ENCODE measurements at regions not wholly inside any gene's neighbourhood (a gene's known extent, or its start where the extent isn't known, plus 50 kb on each side); places are given as distances from the start of the nearest gene placed in this dataset.
"Not testable (repeated sequence)": the region's sequence is repeated elsewhere in the genome, so short reads cannot be mapped to it uniquely, and the experiment has no call there.

DNA sequence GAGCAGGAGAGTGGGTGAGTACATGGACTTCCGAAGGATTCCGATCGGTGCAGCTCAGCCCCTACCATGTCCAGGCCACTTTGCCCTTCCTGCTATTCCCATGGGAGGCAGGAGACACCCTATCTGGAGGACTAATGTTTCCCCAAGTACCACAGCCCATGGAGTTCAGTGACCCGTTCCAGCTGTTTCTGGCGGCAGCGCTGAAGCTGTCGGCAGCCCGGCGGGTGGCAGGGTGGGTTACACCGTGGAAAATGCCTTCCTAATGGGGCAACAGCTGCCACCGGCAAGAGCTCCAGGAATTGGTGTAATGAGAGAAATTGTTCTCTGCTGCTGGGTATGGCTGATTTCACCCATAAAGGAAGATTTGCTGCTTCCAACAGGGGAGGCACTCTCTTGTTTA lies 98.3 kb downstream of the MYCN start:
- no peak for DNase-seq

DNA sequence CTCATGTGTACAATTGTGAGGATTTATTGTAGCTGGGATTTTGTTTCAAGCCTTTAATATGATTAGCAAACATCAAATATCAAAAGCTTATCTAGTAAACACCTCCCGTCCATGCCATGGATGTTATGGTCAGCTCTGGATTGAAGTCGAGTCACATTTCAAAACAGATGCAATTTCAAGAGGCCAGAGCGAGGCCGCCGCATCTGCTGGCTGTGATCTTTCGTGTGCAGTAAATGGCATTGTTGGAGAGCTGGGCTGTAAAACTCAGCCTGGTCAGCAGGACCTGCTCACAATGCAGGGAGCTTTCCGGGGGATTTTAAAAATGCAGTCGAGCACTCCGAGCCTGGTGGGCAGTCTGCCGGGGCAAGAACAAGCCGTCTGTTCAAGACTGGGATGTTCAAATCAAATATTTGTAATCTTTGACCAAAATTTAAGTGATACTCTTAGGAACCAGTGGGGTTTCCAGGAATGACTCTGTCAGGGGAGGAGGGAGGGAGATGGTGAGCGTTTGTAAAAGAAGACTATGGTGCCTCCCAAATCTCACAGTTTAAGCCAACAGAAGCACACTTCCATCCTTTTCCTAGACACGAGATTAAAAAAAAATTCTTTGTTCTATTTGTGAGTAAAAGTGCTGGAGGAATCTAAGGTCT lies 97.6 kb downstream of the MYCN start:
- DNase-seq: no peak

DNA sequence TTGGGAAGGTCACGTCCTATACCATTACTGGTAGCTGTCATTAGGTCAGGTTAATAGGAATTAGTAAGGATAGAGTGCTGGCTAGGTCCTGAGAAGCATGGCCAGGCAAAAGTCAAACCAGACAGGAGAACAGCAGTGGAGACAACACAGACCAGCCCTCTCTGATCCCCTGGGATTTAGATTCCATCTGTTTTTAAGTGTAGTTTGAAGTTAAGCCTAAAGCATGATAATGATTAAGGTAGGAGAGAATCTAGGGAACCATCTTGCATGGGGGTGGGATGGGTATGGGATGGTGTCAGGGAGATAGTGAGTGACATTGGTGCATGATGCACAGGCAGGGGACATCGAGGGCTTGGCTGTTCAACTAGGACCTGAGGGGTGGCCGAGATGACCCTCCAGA lies 96.6 kb downstream of the MYCN start:
- no peak for DNase-seq

DNA sequence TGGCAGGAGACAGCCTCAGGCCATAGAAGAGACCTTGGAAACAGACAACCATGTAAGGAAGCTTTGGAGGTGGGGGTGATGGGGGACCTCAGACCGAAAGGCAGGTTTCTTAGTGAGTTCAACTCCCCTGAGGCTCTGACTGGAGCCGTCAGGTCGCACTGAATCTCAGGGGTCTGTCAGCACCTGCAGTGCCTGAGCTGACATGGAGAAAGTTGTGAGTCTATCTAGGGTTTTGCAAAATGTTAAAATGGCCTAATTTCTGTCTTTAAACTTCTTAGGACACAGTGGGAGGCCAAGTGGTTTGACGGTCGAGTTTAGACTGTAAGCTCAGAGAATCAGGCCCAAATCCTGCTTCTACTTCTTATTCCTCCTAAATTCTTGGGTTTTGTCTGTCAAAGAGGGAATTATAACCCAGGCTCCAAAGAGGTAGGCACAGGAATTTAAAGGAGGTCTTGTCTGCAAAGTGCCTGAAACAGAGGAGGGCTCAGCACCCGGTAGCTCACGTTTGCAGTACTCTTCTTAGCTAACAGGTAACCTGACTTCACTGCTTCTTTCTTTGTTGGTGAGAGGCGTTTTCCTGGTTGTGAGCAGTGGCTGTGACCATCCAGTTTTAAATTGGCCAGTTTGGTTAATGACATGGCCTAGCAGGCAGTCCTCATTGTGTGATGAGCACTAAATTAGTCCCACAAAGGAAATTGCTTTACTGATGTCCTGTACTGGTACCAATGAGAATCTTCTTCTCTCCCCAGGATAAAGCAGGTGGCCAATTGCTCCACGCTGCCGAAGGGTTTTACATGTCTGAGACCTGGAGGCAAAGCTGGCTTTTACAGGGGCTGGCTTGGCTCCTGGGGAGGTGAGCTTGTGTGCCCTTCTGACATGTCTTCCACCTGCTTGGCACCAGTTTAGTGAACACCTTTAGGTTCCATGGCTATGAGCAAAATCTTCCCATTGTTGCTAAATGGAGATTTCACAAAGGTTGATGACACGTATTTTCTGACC lies 95.7 kb downstream of the MYCN start:
- no peak for DNase-seq

DNA sequence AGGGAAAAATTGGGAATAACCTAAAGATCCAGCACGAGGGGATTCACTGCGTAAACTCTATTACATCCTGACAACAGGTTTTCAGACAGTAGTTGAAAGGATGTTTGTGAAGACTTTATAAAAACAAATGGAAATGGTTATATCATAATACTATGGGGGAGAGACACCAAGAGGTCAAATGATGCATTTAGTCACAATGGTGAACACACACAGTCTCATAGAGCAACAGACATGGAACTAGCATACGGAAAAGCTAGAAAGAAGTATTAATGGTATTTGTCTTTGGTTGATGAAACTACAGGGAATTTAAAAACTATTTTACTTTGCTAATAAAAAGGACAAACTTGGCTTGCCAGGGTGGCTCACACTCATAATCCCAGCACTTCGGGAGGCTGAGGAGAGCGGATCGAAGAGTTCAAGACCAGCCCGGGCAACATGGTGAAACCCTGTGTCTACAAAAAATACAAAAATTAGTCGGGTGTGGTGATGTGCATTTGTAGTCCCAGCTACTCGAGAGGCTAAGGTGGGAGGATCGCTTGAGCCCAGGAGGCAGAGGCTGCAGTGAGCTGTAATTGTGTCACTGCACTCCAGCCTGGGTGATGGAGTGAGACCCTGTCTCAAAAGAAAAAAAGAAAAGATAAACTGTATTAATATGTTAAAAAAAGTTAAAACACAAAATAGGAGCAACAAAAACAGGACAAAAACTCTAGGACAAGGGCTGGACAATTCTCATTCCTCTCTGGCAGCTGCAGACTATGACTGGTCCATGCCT lies 94.8 kb downstream of the MYCN start:
- DNase-seq: no peak

DNA sequence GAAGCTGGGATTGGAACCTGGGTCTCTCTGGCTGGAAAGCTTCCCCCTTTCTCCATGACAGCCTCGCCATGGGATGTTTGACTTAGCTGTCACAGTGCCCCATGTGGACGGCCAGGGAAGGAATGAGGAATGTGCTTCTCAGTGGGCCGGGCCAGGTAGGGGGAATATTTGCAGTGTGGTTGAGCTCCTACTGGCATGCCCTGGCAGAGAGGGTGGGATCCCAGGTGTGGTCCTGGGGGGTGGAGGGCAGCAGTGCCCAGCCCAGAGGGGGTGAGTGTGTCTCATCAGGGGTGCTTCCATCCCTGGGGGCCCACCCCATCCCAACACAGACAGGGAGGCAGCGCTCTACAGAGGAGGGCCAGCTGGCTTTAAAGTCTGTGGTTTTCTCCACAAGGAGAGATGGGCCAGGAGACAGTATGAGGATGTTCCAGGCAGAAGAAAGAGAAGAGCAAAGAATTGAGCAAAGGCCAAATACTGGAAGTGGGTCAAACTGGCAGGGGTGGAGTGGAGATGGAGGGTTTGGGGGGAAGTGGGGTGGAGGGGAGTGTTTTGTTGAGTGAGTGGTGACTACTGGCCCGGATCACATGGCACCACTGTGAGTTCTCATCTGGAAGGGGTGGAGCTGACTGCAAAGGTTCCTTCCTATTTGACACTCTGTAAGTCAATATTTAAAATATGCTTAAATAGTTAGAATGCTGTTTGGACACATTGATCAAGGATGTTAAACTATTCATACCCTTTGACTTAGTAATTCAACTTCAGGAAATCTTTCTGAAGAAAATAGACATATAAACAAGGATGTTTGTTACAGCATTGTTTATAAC lies 94.0 kb downstream of the MYCN start:
- no peak for DNase-seq

DNA sequence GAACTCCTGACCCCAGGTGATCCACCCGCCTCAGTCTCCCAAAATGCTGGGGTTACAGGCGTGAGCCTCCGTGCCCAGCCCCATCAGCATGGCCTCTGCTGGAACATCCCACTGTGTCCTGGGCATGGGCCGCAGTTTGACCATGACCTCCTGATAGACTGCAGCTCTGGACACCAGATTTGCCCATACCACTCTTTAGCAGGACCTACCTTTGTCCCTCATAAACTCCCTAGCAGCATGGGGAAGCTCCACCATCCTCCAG lies 92.6 kb downstream of the MYCN start:
- no peak for DNase-seq

DNA sequence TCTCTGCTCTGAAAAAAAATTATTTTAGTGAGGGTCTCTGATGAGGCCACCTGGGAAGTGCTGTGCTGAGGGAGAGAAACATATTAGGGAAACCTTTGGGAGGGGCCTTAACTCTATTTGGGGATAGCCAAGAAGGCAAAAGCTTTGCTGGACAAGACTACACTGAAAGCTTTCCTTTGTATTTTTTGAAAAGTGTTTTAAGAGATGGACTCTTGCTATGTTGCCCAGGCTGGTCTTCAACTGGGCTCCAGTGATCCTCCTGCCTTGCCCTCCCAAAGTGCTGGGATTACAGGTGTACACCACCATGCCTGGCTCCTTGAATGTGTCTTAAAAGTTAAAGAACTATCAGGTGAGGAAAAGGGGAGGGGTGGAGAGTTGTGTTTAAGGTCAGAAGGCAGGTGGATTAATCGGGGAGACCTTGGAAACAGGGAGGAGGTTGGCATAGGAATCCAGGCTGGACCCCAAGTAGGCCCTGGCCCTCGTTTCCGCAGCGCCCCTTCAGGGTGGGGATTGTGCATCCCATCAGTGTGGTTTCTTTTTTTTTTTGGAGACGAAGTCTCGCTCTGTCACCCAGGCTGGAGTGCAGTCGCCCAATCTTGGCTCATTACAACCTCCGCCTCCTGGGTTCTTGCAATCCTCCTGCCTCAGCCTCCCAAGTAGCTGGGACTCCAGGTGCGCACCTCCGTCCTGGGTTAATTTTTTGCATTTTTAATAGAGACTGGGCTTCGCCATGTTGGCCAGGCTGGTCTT lies 92.1 kb downstream of the MYCN start:
- DNase-seq: no peak

DNA sequence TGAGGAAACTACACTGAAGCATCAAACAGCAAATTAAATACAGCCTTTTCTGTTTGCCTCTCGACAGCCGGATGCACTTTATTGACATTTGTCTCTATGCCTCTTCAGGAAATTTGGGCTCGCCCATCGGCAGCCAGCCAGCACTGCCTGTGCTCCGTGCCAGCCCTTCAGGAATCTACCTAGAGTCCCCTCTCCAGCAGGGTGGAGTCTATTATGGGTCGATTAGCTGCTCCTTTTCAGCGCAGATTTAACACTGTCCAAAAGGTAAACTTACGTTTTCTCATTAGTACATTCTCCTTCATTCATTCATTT lies 91.5 kb downstream of the MYCN start:
- no peak for DNase-seq

DNA sequence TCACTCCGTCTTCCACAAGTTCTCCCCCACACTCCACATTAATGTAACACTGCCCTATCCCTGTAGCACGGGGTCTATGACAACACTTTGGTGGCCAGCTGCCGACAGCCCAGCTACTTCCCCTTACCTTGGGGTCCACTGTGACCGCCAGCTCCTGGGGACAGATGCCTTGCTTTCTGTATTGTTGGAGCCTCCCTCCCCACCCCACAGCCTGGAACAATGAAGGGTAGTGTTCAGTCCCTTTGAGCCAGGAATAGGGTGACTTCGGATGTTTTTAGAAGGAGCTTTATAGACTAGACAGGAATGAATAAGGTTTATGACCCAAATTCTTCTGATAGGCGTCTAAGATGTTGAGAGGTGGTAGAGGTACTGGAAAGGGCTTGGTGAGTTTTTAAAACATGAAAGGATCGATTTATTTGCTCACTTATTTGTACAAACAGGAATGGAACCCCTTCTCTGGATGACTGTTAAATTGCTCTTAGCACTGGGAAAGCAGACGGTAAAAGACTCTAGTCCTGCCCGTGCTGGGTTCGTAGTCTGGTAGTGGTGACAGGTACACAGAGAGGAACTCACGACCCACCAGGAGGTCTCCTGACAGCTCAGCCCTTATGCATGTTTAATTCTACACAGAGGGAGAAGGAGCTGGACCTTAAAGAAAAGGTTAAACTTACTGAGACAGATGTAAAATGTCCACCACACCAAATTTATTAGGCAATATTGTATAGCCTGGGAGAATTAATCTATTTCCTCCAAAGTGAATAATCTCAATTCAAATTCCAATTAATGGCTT lies 90.9 kb downstream of the MYCN start:
- DNase-seq: no peak

DNA sequence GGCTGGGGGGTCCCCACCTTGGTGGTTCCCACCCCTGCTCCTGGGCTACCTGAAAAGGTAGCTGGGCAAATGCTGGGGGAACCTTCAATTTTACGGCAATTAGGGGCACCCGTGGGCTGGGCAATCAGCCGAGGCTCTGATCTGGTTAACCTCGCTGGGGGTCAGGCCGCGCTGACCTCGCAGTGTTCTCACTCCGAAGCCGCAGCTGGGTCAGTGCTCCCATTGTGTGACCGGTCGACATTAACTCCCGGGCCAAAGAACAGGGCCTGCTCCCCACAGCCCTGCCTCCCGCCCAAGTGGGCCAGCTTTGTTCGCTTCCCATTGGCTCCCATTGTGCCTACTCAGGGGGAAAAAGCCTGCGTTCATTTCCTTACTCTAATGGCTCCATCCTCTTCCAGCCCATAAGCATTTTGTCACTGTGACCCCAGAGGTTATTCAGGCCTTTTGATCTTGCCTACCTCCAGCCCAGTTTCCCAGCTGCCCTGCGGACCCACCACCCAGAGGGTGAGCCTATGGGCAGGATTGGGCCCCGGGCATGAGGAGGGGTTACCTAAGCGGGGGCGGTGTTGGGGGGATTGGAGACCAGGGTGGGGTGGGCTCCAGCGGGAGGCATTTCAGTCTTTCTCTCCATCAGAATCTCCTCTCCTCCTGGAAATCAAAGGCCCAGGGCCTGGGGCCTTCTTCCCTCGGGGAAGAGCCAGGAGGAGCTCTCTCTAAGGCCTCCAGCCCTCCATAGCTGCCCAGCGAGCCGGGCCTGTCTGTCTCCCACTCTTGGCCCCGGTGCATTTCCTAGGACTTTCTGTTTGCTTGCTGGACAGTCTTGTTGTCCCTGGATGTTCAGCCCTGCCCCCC lies 90.1 kb downstream of the MYCN start:
- no peak for DNase-seq

DNA sequence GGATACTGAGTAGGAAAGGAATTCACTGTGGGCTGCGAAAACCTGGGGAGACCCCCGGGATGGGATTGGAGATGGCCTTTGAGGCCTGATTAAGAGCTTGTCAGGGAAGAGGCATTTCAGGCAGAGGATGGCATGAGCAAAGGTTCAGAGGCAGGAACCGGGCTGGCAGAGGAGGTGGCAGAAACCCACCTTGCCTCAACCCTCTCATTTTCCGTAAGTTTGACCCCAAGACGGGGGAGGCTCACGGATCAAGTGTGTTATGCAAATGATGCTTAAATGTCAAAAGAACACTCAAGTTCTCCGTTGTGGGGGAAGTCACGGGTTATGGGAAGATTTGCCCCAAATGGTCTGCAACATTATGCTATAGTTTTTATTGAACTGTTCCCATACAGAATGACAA lies 88.3 kb downstream of the MYCN start:
- no peak for DNase-seq

DNA sequence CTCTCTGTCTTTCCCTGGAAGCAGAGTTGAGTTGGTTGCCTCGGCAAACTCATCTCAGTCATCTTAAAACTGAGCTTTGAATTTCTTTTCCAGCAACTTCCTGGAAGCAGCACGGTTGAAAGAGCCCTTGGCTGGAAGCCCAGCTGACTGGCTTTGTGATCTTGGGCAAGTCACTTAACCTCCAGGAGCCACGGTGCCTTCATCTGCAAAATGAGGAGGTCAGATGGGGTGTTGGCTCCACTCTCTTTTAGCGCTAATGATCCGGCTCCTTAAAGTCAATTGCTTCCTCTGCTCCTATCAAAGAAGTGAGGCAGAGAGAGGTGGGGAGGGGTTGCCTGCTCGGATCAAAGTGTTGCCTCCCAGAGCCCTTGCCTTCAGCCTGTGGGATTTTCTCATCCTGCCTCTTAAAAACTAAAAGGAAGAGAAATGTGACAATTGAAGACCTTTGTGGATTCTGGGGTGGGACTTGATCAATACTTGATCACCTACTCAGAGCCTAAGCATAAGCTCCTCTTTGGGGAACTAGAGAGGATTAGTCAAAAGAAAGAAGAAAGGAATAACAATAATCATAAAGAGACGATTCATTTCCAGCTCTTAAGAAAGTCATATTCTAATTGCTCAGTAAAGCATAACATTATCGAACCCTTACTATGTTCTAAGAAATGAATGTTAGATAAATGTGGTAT lies 86.6 kb downstream of the MYCN start:
- no peak for DNase-seq

DNA sequence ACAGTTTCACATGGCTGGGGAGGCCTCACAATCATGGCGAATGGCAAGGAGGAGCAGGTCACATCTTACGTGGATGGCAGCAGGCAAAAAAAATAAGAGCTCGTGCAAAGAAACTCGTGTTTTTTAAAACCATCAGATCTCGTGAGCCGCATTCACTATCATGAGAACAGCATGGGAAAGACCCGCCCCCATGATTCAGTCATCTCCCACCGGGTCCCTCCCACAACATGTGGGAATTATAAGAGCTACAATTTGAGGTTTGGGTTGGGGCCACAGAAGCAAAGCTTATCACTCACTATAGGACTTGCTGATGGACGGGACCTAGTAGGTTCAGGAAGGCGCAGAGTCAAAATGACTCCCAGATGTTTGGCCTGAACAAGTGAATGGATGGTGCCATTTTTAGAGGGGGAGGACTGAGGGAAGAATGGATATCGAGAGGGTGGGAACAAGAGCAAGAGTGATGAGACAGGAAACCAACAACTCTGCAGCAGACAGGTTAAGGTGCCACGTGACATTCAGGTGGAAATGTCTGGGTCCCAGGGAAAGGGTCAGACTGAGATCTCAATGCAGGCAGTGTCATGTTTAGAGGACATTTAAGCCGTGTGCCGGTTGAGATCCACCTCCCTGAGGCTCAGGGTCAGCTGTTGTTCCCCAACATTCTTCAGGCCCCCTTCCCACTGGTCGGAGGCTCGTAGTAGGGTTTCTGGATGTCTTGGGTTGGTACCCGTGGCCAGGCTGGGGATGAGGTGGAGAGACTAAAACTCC lies 85.7 kb downstream of the MYCN start:
- no peak for DNase-seq

DNA sequence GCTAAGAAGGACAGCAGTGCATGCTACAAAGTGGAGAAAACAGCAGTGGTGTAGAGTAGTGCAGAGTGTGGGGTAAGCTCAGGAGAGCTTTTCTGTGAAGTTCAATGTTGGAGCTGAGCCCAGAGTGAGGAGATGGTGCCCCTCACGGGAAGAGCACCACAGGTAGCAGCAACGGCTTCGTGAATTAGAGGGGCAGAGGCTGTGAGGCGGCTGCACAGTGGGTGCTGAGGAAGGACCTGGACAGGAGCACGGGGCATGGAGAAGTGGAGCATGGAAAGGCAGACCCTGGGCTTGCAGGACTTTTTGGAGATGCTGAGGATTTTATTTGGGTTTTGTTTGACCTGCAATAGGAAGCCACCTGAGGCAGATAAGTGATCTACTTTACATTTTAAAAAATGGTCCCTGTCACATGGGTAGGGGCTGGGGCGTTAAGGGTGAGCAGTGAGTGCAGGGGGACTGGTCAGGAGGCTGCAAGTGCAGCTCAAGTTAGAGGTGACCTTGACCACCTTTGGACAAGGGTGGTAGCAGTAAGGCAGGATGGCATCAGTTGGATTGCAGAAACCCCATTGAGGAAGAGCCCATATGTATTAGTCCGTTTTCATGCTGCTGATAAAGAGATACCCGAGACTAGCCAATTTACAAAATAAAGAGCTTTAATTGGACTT lies 85.0 kb downstream of the MYCN start:
- DNase-seq: no peak

DNA sequence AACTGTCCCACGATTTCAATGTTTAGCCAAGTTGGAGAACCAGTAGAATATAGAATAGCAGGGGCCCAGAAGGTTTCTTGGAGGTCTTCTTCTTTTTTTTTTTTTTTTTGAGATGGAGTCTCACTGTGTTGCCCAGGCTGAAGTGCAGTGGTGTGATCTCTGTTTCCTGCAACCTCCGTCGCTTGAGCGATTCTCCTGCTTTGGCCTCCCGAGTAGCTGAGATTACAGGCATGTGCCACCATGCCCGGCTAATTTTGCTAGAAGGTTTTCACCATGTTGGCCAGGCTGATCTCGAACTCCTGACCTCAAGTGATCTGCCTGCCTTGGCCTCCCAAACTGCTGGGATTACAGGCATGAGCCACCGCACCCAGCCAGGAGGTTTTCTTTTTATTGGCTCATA lies 84.3 kb downstream of the MYCN start:
- not testable (repeated sequence) for DNase-seq

DNA sequence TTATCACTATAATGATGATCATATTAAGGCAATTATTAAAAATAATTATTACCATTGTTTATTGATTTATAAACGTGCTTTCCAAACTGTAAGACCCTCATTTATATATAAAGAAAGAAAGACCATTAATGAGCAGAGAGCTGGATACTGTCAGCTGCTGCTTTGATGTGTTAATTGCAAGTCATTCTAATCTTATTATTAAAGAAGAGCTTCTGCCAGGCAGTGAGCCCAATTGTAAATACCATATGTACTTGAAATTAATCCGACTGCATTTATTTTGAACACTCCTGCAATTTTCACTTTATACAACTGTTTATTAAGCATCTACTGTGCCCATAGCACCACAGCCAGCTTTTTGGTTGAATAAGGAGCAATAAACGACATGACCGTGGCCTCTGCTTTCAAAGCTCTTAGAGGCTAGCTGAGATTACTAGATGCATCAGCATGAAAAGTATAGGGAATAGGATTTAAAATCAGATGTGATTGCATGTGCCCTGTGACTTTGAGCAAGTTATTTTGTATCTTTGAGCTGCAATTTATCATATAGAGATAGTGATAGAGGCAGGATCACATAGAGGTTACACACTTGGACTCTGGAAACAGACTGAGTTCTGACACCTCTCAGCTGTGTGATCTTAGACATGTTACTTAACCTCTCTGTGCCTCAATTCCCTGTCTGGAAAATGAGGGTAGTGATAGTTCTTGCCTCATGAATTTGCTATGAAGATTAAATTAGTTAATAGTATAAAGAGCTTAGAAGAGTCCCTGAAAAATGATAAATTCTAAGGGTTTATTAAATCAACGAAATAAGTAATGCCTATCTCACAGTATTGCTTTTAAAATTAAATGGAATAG lies 83.4 kb downstream of the MYCN start:
- DNase-seq: no peak

Data from CD4-positive, alpha-beta T cell treated with Interferon gamma for 1 hour (primary cell).